HCT116 (cell line): ENCODE measurements at regions not wholly inside any gene's neighbourhood (a gene's known extent, or its start where the extent isn't known, plus 50 kb on each side); places are given as distances from the start of the nearest gene placed in this dataset.

Experiments used
- CEBPB ChIP-seq: IDR thresholded peaks from 2 replicates; pipeline ENCODE4 v1.6.1; 2012; ENCODE audit warnings: low read depth
- ELF1 ChIP-seq: IDR thresholded peaks from 2 replicates; pipeline ENCODE4 v1.6.1; 2012; ENCODE audit warnings: low read depth, borderline replicate concordance
- EZH2 ChIP-seq: fragments of 200-600 bp; sonication (generic); IDR thresholded peaks from 2 replicates; pipeline ENCODE4 v1.6.1; 2017; ENCODE audit warnings: antibody characterized with exemption, mixed run types
- JUND ChIP-seq: IDR thresholded peaks from 2 replicates; pipeline ENCODE4 v1.6.1; 2012
- MAX ChIP-seq: IDR thresholded peaks from 2 replicates; pipeline ENCODE4 v1.6.1; 2012
- POLR2A ChIP-seq: IDR thresholded peaks from 2 replicates; pipeline ENCODE4 v1.7.0; 2011; ENCODE audit warnings: borderline replicate concordance; ENCODE audit not compliant: insufficient read depth, insufficient read length; ENCODE audit errors: extremely low read depth
- POLR2AphosphoS5 ChIP-seq: IDR thresholded peaks from 2 replicates; pipeline ENCODE4 v1.6.1; 2011; ENCODE audit warnings: mild to moderate bottlenecking, low read depth, low read length, moderate library complexity
- SP1 ChIP-seq: IDR thresholded peaks from 2 replicates; pipeline ENCODE4 v1.6.1; 2012; ENCODE audit warnings: low read depth
- TF ChIP-seq, protein P1 (sequence below), 3 experiments: fragments of 200-600 bp in 1 of 3; sonication (generic) in 1 of 3; IDR thresholded peaks in 2 of 3; conservative IDR thresholded peaks in 1 of 3; 2 replicates each; pipeline ENCODE4 v1.5.1; 2012 to 2017; ENCODE audit warnings: low read depth in 2 of 3, low read length in 2 of 3, antibody characterized with exemption in 1 of 3, borderline replicate concordance in 1 of 3, control low read depth in 1 of 3, mild to moderate bottlenecking in 1 of 3, mixed read lengths in 1 of 3, mixed run types in 1 of 3, moderate library complexity in 1 of 3; ENCODE audit not compliant: insufficient read depth in 1 of 3
- TF ChIP-seq, protein P2 (sequence below): IDR thresholded peaks from 2 replicates; pipeline ENCODE4 v1.6.1; 2011; ENCODE audit warnings: mild to moderate bottlenecking, low read length, moderate library complexity; ENCODE audit not compliant: insufficient replicate concordance; ENCODE audit errors: extremely low read depth

- TF ChIP-seq POLR2AphosphoS5, result no peak
- TF ChIP-seq, protein P1, sequence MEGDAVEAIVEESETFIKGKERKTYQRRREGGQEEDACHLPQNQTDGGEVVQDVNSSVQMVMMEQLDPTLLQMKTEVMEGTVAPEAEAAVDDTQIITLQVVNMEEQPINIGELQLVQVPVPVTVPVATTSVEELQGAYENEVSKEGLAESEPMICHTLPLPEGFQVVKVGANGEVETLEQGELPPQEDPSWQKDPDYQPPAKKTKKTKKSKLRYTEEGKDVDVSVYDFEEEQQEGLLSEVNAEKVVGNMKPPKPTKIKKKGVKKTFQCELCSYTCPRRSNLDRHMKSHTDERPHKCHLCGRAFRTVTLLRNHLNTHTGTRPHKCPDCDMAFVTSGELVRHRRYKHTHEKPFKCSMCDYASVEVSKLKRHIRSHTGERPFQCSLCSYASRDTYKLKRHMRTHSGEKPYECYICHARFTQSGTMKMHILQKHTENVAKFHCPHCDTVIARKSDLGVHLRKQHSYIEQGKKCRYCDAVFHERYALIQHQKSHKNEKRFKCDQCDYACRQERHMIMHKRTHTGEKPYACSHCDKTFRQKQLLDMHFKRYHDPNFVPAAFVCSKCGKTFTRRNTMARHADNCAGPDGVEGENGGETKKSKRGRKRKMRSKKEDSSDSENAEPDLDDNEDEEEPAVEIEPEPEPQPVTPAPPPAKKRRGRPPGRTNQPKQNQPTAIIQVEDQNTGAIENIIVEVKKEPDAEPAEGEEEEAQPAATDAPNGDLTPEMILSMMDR (IDR thresholded peaks at IDR 0.05 in 2 of 3, conservative IDR thresholded peaks at IDR 0.05 in 1 of 3; ENCODE audit: borderline replicate concordance in 1 of 3, insufficient read depth in 1 of 3, low read depth in 2 of 3, low read length in 2 of 3), result no peak
- TF ChIP-seq SP1, result no peak
- TF ChIP-seq, protein P2, sequence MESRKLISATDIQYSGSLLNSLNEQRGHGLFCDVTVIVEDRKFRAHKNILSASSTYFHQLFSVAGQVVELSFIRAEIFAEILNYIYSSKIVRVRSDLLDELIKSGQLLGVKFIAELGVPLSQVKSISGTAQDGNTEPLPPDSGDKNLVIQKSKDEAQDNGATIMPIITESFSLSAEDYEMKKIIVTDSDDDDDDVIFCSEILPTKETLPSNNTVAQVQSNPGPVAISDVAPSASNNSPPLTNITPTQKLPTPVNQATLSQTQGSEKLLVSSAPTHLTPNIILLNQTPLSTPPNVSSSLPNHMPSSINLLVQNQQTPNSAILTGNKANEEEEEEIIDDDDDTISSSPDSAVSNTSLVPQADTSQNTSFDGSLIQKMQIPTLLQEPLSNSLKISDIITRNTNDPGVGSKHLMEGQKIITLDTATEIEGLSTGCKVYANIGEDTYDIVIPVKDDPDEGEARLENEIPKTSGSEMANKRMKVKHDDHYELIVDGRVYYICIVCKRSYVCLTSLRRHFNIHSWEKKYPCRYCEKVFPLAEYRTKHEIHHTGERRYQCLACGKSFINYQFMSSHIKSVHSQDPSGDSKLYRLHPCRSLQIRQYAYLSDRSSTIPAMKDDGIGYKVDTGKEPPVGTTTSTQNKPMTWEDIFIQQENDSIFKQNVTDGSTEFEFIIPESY, result no peak
- TF ChIP-seq MAX, result no peak
- TF ChIP-seq POLR2A, result no peak
- TF ChIP-seq JUND, result no peak
- TF ChIP-seq EZH2, result no peak
- no peak for TF ChIP-seq CEBPB
- TF ChIP-seq ELF1, result no peak
Observed at GRCh38 chr3:106303766-106304165, 435.0 kb upstream of the CBLB start.
